NCI-H2196 treated with DMSO at 0.1 percent for 48 hours (cell line): ENCODE measurements at regions not wholly inside any gene's neighbourhood (a gene's known extent, or its start where the extent isn't known, plus 50 kb on each side); places are given as distances from the start of the nearest gene placed in this dataset.

Experiments used
- DNase-seq: peaks from one replicate; lab custom pipeline; 2025; ENCODE audit not compliant: unreplicated experiment; lab: John Stamatoyannopoulos, UW

- DNase-seq: no peak
Measured at GRCh38 chr15:85305050-85305449, 75.4 kb upstream of the AKAP13 start.

- no peak for DNase-seq
Measured at GRCh38 chr15:85306946-85307686, 73.3 kb upstream of the AKAP13 start.

GRCh38 chr15:85307687-85308045 lies 72.7 kb upstream of the AKAP13 start:
- no peak for DNase-seq

DNA sequence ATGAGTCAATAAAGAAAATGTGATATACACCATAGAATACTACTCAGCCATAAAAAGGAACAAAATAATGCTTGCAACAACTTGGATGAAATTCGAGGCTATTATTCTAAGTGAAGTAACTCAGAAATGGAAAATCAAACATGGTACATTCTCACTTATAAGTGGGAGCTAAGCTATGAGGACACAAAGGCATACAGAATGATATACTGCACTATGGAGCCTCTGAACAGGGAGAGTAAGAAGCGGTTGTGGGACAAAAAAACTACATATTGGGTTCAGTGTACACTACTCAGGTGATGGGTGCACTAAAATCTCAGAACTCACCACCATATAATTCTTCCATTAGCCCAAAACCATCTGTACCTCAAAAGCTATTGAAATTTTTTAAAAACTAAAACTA lies 68.8 kb upstream of the AKAP13 start:
- no peak for DNase-seq

DNA sequence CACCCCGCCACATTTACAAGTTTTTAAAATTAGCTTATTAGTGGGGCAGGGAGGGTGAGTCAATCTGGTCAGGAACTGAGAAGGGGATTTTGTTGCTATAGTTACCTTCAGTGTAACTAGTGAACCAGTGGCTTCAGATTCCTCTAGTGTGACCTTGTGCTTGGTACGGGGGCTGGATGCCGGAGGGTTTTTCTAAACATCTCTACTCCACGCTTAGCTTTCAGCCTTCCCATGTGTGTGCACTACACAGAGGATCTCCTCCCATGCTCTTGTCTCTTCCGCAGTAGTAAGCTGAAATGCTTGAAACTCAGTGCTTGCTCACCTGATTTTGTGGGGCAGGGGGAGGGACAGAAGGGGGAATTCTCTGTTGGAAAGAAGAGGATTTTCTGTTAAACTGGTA lies 67.9 kb upstream of the AKAP13 start:
- no peak for DNase-seq

- DNase-seq: no peak
Measured at GRCh38 chr15:85312929-85313331, 67.5 kb upstream of the AKAP13 start.

DNA sequence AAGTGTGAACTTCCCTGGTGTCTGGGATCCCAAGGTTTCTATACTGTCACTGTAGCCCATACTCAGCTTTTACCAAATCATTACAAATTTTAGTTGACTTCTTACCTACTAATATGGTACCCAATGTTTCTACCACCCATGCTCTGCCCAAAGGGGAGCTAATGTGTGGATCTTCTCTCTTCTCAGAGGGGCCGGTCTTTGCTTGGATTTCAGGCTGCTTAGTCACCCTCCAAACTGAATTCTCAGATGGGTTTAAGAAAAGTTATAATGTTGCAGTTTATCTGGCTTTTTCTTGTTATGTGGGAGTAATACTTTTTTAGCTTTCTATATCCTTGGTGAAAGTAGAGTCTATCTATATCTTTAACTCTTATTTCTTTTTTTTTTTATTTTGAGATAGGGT lies 67.1 kb upstream of the AKAP13 start:
- no peak for DNase-seq

DNA sequence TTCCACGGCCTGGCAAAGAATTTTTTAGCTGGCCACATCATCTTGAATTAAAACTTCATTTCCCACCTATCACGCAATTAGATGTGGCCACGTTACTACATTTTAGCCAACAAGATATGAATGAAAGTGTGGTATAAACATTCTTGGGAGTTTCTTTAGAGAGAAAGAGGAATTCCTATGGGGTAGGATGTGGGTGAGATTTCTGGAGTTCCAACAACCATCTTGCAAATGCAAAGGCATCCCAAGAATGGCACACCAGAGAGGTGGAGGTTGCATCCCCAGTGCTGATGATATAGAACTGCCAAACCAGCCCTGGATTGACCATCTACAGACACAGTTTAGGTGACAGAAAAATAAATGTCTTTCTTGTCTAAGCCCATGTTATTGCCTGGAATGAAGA lies 66.3 kb upstream of the AKAP13 start:
- DNase-seq: no peak

GRCh38 chr15:85314633-85315032 lies 65.8 kb upstream of the AKAP13 start:
- no peak for DNase-seq

DNA sequence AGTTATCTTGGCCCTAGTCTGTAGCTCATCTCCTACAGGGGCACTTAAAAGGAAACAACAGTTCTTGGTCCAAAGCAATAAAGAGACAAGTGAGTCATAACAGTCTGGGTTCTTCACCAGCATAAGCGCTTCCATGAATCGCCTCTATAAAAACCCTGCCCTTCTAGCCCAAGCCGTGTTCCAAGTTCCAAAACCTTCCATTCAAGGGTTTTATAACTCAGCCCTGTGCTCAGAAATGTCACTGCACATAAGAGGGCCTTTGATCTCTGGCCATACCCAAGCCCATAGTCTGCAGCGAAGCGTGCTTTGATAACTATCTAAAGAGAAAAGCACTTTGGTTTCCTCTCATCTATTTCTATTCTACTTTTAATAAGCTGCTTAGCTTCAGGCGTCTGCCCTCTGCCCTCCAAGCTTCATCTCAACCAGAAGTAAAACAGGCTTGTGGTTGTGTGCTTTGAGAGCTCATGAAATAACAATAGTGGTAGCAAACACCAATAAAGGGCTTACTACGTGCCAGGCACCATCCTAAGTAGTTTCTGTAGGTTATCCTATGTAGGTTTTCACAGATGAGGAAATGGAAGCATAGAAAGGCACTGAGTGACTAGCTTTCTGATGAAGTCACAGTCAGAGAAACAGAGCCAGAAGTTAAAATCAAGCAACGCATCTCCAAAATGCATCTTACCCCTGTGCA lies 64.0 kb upstream of the AKAP13 start:
- DNase-seq: no peak

- no peak for DNase-seq
Measured at GRCh38 chr15:85318048-85318731, 62.2 kb upstream of the AKAP13 start.

DNA sequence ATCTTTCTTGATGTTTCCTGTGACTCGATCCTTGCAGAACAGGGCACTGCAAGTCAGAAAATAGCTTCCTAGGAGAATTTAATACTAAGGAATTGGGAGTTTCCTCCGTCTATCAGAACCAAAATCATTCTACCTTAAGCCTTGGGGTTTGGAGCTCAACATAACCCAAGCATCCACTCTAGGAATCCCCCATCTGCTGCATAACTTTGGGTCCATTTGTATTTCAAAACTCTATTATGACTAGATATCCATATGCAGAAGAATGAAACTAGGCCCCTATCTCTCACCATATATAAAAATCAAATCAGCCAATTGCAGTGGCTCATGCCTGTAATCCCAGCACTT lies 61.7 kb upstream of the AKAP13 start:
- no peak for DNase-seq

GRCh38 chr15:85324202-85324601 lies 56.2 kb upstream of the AKAP13 start:
- DNase-seq: no peak

DNA sequence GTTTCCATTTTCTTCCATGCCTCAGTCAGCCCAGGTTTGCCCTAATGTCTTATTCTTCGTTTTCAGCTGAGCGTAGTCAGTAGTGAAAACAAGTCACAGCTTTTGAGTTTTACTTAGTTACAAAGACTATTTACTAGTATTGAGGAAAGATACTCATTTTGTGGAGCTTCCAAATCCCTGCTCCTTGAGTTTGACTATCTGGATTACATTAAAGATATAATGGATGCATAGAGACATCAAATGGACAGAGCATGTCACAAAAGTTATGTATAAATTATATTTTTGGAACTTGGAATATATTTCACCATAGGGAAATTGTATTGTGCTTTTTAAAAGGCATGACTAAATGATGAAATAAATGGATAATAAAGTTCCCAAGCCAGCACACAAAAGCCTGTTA lies 54.6 kb upstream of the AKAP13 start:
- DNase-seq: no peak

GRCh38 chr15:85326291-85326690 lies 54.1 kb upstream of the AKAP13 start:
- no peak for DNase-seq

DNA sequence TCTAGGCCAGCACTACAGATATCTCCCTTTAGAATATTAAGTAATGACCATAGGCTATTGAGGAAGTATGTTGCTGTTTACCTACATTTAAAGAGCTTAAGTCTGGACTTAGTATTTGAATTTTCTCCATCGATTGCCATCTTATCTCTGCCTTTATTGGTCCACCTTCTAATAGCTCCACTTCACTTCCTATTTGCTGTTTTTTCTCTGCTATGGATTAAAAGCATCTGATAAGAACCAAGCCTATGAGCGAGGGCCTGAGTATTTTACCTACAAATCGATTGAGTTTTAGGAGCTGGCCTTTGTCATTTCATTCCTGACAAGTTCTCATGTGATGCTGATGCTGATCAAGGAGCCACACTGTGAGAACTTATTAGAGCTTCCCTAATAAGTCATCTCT lies 52.6 kb upstream of the AKAP13 start:
- DNase-seq: no peak

GRCh38 chr15:85329561-85330422 lies 50.6 kb upstream of the AKAP13 start:
- DNase-seq: no peak
